GM12878 (cell line): ENCODE measurements at regions not wholly inside any gene's neighbourhood (a gene's known extent, or its start where the extent isn't known, plus 50 kb on each side); places are given as distances from the start of the nearest gene placed in this dataset.

Experiments used
- ATAC-seq: fragments of 200-7000 bp; cut with Tn5 transposase; 3 replicates; pipeline ENCODE4 v1.9.1; 2020; ENCODE audit warnings: mild to moderate bottlenecking, moderate library complexity
- BruUV-seq: library from RNA; stranded (reverse); fragments of 400-500 nt; replicated peaks from 2 replicates; lab custom pipeline; 2021; lab: Mats Ljungman, UMichigan
- CTCF ChIA-PET: fragments of 300-600 bp; sonication (Branson Sonifier 250); formaldehyde crosslinking; extraction: SDS; loops from one replicate; lab custom pipeline; 2021; ENCODE audit warnings: inconsistent platforms; lab: Yijun Ruan, JAX
- POLR2A ChIA-PET: fragments of 350-600 bp; formaldehyde crosslinking; extraction: SDS; loops from one replicate; lab custom pipeline; 2021; ENCODE audit warnings: inconsistent platforms; lab: Charles Lee
- RAD21 ChIA-PET: fragments of 300-600 bp; sonication (Branson Sonifier 250); formaldehyde crosslinking; loops from one replicate; lab custom pipeline; 2023; ENCODE audit warnings: antibody characterized with exemption; ENCODE audit not compliant: unreplicated experiment; lab: Charles Lee
- SMC1A ChIA-PET: fragments of 300-600 bp; sonication (Branson Sonifier 250); formaldehyde crosslinking; loops from one replicate; lab custom pipeline; 2023; ENCODE audit not compliant: unreplicated experiment, uncharacterized antibody; lab: Charles Lee
- DNase-seq: peaks from one replicate; pipeline ENCODE4 v3.0.0-alpha.2; 2011; ENCODE audit warnings: low read depth, low spot score
- FAIRE-seq: peaks from 3 replicates; lab custom pipeline; 2011; peaks lifted over from hg19 to GRCh38; lab: Jason Lieb, UNC
- H2AFZ ChIP-seq: 2 replicates; pipeline ENCODE4 v1.6.0; 2011; ENCODE audit warnings: low read depth, low read length, control low read depth; ENCODE audit not compliant: control insufficient read depth
- H3K27ac ChIP-seq: 2 replicates; pipeline ENCODE4 v1.5.1; 2011; ENCODE audit warnings: control low read depth; ENCODE audit not compliant: control insufficient read depth, insufficient read depth
- H3K27me3 ChIP-seq, 2 experiments: replicated peaks in 1 of 2; 2 replicates each; pipeline versions ENCODE4 v1.6.0 to v1.6.1; 2011; ENCODE audit warnings: low read length in 1 of 2; ENCODE audit not compliant: control insufficient read depth in 2 of 2, insufficient read depth in 2 of 2
- H3K36me3 ChIP-seq, 2 experiments: 2 replicates each; pipeline ENCODE4 v1.5.1; 2011; ENCODE audit warnings: low read length in 1 of 2; ENCODE audit not compliant: control insufficient read depth in 2 of 2, insufficient read depth in 2 of 2
- H3K4me1 ChIP-seq: 2 replicates; pipeline ENCODE4 v1.6.1; 2011; ENCODE audit warnings: mild to moderate bottlenecking, low read length, moderate library complexity, mixed read lengths; ENCODE audit not compliant: control insufficient read depth, insufficient read depth
- H3K4me2 ChIP-seq: 2 replicates; pipeline ENCODE4 v1.6.0; 2011; ENCODE audit warnings: control low read depth; ENCODE audit not compliant: control insufficient read depth, insufficient read depth
- H3K4me3 ChIP-seq: fragments of 200-600 bp; sonication (generic); 2 replicates; pipeline ENCODE4 v1.5.1; 2016
- H3K79me2 ChIP-seq: 2 replicates; pipeline ENCODE4 v1.6.0; 2011; ENCODE audit warnings: low read length; ENCODE audit not compliant: control insufficient read depth, insufficient read depth
- H3K9ac ChIP-seq: 2 replicates; pipeline ENCODE4 v1.8.0; 2011; ENCODE audit warnings: low read length, control low read depth, mixed read lengths; ENCODE audit not compliant: control insufficient read depth, insufficient read depth
- H3K9me3 ChIP-seq: replicated peaks from 3 replicates; pipeline ENCODE4 v1.5.1; 2011; ENCODE audit warnings: mild to moderate bottlenecking, low read length; ENCODE audit not compliant: control insufficient read depth, insufficient read depth
- H4K20me1 ChIP-seq: 2 replicates; pipeline ENCODE4 v1.6.0; 2011; ENCODE audit not compliant: control insufficient read depth, insufficient read depth
- BACH1 ChIP-seq: fragments of 450-650 bp; IDR thresholded peaks from 2 replicates; pipeline ENCODE4 v1.6.1; 2017; ENCODE audit warnings: mild to moderate bottlenecking, borderline replicate concordance
- ETV6 ChIP-seq, 2 experiments: fragments of 450-650 bp in 1 of 2; IDR thresholded peaks in 1 of 2; conservative IDR thresholded peaks in 1 of 2; 2 replicates each; pipeline ENCODE4 v1.6.1; 2014; ENCODE audit warnings: antibody characterized with exemption in 1 of 2, borderline replicate concordance in 1 of 2, low read depth in 1 of 2, mild to moderate bottlenecking in 1 of 2, moderate library complexity in 1 of 2
- FOS ChIP-seq: IDR thresholded peaks from 3 replicates; pipeline ENCODE4 v1.6.1; 2011; ENCODE audit warnings: borderline replicate concordance; ENCODE audit not compliant: insufficient read length; ENCODE audit errors: extremely low read depth
- HDAC2 ChIP-seq: fragments of 200-600 bp; sonication (generic); IDR thresholded peaks from 2 replicates; pipeline ENCODE4 v1.6.1; 2017
- IKZF2 ChIP-seq, 2 experiments: fragments of 450-650 bp; IDR thresholded peaks; 2 replicates each; pipeline ENCODE4 v1.6.1; 2017; ENCODE audit warnings: mild to moderate bottlenecking in 2 of 2, moderate library complexity in 2 of 2
- MTA2 ChIP-seq: fragments of 450-650 bp; IDR thresholded peaks from 2 replicates; pipeline ENCODE4 v1.6.1; 2016; ENCODE audit warnings: low read depth, mild to moderate bottlenecking, moderate library complexity
- NR2F1 ChIP-seq: fragments of 450-650 bp; conservative IDR thresholded peaks from 2 replicates; pipeline ENCODE4 v1.6.1; 2017; ENCODE audit warnings: mild to moderate bottlenecking
- POLR2AphosphoS2 ChIP-seq: IDR thresholded peaks from 2 replicates; pipeline ENCODE4 v1.6.1; 2011; ENCODE audit warnings: low read depth, mild to moderate bottlenecking, low read length, improper control_type of control experiment, moderate library complexity
- TCF7 ChIP-seq: IDR thresholded peaks from 2 replicates; pipeline ENCODE4 v1.6.1; 2014; ENCODE audit warnings: antibody characterized with exemption, borderline replicate concordance
- ZBED1 ChIP-seq: IDR thresholded peaks from 2 replicates; pipeline ENCODE4 v1.6.1; 2016; ENCODE audit warnings: borderline replicate concordance
- WGBS: methylation state at CpG from one replicate; pipeline ENCODE4 v1.1.6; 2016; ENCODE audit warnings: low lambda C conversion rate; ENCODE audit not compliant: insufficient replicate concordance, insufficient coverage; ENCODE audit errors: missing lambda C conversion rate; 5-methylcytosine and 5-hydroxymethylcytosine counted together
- in situ Hi-C: fragments of 300-500 bp; cut with MboI; formaldehyde crosslinking; loops from 9 replicates; pipeline ENCODE4 v1.14.3; 2018; ENCODE audit warnings: mixed read lengths
- intact Hi-C: fragments of 100-400 bp; cut with micrococcal nuclease; formaldehyde crosslinking; loops from one replicate; pipeline ENCODE4 v1.14.2; 2022; ENCODE audit not compliant: unreplicated experiment
- TF ChIP-seq, protein P1 (sequence below): IDR thresholded peaks from 2 replicates; pipeline ENCODE4 v1.6.1; 2011; ENCODE audit warnings: borderline replicate concordance, low read depth, mild to moderate bottlenecking, moderate library complexity, low read length; ENCODE audit not compliant: insufficient read depth, poor library complexity, severe bottlenecking
- TF ChIP-seq, protein P2 (sequence below): IDR thresholded peaks from 2 replicates; pipeline ENCODE4 v1.6.1; 2012; ENCODE audit warnings: low read depth, low read length, improper control_type of control experiment
- TF ChIP-seq, protein P3 (sequence below): IDR thresholded peaks from 2 replicates; pipeline ENCODE4 v1.6.1; 2011; ENCODE audit warnings: low read depth, low read length, improper control_type of control experiment, borderline replicate concordance

DNA sequence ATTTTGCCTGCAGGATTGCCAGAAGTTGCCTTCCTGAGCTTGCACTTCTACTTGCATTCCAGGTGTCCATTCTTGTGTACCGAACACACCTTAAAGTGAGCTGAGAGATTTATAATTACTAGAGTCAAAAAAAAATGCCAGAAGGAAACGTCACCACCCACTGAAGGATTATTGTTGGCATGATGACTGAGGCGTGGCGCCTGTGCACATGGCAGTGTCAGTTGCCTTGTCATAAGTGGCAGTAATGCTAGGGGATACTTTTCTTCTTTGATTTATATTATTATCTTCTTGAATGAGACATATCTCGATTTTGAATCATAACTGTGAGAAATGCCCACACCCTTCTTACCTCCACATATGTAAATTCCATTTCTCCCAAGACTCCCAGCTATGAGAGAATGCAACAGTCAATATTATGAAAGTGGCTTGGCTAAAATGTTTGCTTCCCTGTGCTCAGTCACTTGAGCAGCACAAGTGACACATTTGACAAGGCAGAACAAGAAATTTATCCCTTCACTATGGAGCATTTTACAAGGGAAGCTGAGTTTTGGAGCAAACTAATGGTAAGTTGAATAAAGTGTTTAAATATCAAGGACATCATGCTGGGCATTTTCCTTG, 149.5 kb upstream of the SASH1 start:
- H3K27ac ChIP-seq: no peak overlapping the region
- TF ChIP-seq, protein P1, sequence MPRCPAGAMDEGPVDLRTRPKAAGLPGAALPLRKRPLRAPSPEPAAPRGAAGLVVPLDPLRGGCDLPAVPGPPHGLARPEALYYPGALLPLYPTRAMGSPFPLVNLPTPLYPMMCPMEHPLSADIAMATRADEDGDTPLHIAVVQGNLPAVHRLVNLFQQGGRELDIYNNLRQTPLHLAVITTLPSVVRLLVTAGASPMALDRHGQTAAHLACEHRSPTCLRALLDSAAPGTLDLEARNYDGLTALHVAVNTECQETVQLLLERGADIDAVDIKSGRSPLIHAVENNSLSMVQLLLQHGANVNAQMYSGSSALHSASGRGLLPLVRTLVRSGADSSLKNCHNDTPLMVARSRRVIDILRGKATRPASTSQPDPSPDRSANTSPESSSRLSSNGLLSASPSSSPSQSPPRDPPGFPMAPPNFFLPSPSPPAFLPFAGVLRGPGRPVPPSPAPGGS: no peak
- TF ChIP-seq, all 136 proteins: peak for 0
- H2AFZ ChIP-seq: no peak overlapping the region
- CTCF ChIA-PET: interaction anchor here (0.5 to 1.4 kb wide), 5 partner anchors 9 to 53 kb away, joined by 3 to 7 read pairs (median 3); no protein-coding TSS in a partner anchor
- H3K9ac ChIP-seq: no peak overlapping the region
- SMC1A ChIA-PET: no interaction called here
- H4K20me1 ChIP-seq: no peaks in the 10 kb centered on the region
- RAD21 ChIA-PET: interaction anchor here (0.5 kb wide), 1 partner anchor 568 kb away, joined by 3 read pairs; no protein-coding TSS in a partner anchor
- no peaks in the 10 kb centered on the region for H3K79me2 ChIP-seq
- no peaks in the 10 kb centered on the region for H3K4me1 ChIP-seq
- intact Hi-C loops (no loop called here), in situ Hi-C loops (no loop called here)
- FAIRE-seq (no peak), ATAC-seq (no peak), DNase-seq (no peak)
- no peaks in the 10 kb centered on the region for H3K36me3 ChIP-seq
- H3K27me3 ChIP-seq: peaks cover 0 to 3% of the 10 kb centered on the region in 2 experiments; a peak in 2 of 4 replicates
- BruUV-seq: no TSS peak
- WGBS: 8% methylated on average over 5 of the region's 5 CpGs
- no peak overlapping the region for H3K4me3 ChIP-seq
- POLR2A ChIA-PET: no interaction called here
- no peaks in the 10 kb centered on the region for H3K9me3 ChIP-seq
- no peak overlapping the region for H3K4me2 ChIP-seq

DNA sequence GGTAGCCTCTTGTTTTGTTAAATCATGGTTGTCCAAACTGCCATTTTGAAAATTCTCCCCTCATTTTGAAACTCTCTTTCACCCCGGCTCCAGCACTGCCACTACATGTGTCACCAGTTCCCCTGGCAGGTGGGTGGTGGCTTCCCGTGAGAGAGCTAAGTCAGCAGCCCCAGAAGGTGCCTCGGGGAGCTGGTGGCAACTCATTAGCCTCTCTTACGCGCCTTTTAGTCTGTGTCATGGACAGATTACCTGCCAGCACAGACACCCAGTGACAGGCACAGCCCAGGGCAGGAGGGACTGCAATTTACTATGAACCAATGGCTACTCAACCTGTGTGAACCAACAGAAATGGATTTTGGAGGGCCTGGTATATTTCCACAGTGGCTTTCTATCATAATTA, 147.1 kb upstream of the SASH1 start:
- RAD21 ChIA-PET: no interaction called here
- BruUV-seq: no TSS peak
- TF ChIP-seq, protein P2, sequence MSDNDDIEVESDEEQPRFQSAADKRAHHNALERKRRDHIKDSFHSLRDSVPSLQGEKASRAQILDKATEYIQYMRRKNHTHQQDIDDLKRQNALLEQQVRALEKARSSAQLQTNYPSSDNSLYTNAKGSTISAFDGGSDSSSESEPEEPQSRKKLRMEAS: no peak
- TF ChIP-seq ETV6 (conservative IDR thresholded peaks at IDR 0.05 in 1 of 2, IDR thresholded peaks at IDR 0.05 in 1 of 2; ENCODE audit: borderline replicate concordance in 1 of 2, low read depth in 1 of 2) (no peak), BACH1 (no peak), ZBED1 (no peak), POLR2AphosphoS2 (no peak), IKZF2 (IDR thresholded peaks at IDR 0.05) (no peak), MTA2 (no peak), HDAC2 (no peak), TCF7 (no peak), NR2F1 (no peak), FOS (no peak)
- TF ChIP-seq, protein P1: no peak
- TF ChIP-seq, protein P3, sequence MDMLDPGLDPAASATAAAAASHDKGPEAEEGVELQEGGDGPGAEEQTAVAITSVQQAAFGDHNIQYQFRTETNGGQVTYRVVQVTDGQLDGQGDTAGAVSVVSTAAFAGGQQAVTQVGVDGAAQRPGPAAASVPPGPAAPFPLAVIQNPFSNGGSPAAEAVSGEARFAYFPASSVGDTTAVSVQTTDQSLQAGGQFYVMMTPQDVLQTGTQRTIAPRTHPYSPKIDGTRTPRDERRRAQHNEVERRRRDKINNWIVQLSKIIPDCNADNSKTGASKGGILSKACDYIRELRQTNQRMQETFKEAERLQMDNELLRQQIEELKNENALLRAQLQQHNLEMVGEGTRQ: no peak

More for the DNA sequence above, 147.1 kb upstream of the SASH1 start:
- Histone ChIP-seq H3K4me2 (no peak overlapping the region), H2AFZ (no peak overlapping the region), H3K9ac (no peak overlapping the region), H3K36me3 (no peaks in the 10 kb centered on the region), H3K79me2 (no peaks in the 10 kb centered on the region), H3K9me3 (no peaks in the 10 kb centered on the region), H3K27me3 (peaks cover 0 to 3% of the 10 kb centered on the region in 2 experiments; a peak in 2 of 4 replicates), H4K20me1 (no peaks in the 10 kb centered on the region), H3K4me3 (no peak overlapping the region), H3K27ac (no peak overlapping the region), H3K4me1 (no peaks in the 10 kb centered on the region)
- DNase-seq (no peak), ATAC-seq (no peak), FAIRE-seq (no peak)
- intact Hi-C loops: no loop called here
- SMC1A ChIA-PET: no interaction called here
- WGBS: 31% methylated on average over 5 of the region's 5 CpGs
- CTCF ChIA-PET: no interaction called here
- in situ Hi-C loops: no loop called here
- POLR2A ChIA-PET: no interaction called here
